Activated T-cell treated with anti-CD3 and anti-CD28 coated beads for 48 hours (primary cell): ENCODE measurements at regions not wholly inside any gene's neighbourhood (a gene's known extent, or its start where the extent isn't known, plus 50 kb on each side); places are given as distances from the start of the nearest gene placed in this dataset.

Source experiments
- DNase-seq: peaks from one replicate; pipeline ENCODE4 v3.0.0-alpha.2; 2020; ENCODE audit warnings: low read depth

GRCh38 chr4:180120068-180120467, 2123.1 kb upstream of the TENM3 start:
- DNase-seq: no peak

- DNase-seq: no peak
Measured at GRCh38 chr4:180134091-180134866, 2108.9 kb upstream of the TENM3 start.

GRCh38 chr4:180141734-180142133, 2101.5 kb upstream of the TENM3 start:
- no peak for DNase-seq

GRCh38 chr4:180148737-180149136, 2094.5 kb upstream of the TENM3 start:
- DNase-seq: no peak

- no peak for DNase-seq
Measured at GRCh38 chr4:180150818-180151217, 2092.4 kb upstream of the TENM3 start.

- DNase-seq: no peak
Measured at GRCh38 chr4:180152831-180153230, 2090.4 kb upstream of the TENM3 start.

- no peak for DNase-seq
Measured at GRCh38 chr4:180153587-180153986, 2089.6 kb upstream of the TENM3 start.

GRCh38 chr4:180156684-180157083, 2086.5 kb upstream of the TENM3 start:
- DNase-seq: no peak

- DNase-seq: no peak
Measured at GRCh38 chr4:180160195-180160983, 2082.8 kb upstream of the TENM3 start.

GRCh38 chr4:180164799-180165198, 2078.4 kb upstream of the TENM3 start:
- no peak for DNase-seq

GRCh38 chr4:180169394-180169793, 2073.8 kb upstream of the TENM3 start:
- no peak for DNase-seq

GRCh38 chr4:180169966-180170365, 2073.2 kb upstream of the TENM3 start:
- no peak for DNase-seq

- no peak for DNase-seq
Measured at GRCh38 chr4:180179146-180179545, 2064.1 kb upstream of the TENM3 start.

GRCh38 chr4:180189666-180190065, 2053.5 kb upstream of the TENM3 start:
- no peak for DNase-seq

GRCh38 chr4:180190382-180190781, 2052.8 kb upstream of the TENM3 start:
- DNase-seq: no peak

GRCh38 chr4:180197471-180197870, 2045.7 kb upstream of the TENM3 start:
- DNase-seq: no peak

- no peak for DNase-seq
Measured at GRCh38 chr4:180203349-180203748, 2039.9 kb upstream of the TENM3 start.

- DNase-seq: no peak
Measured at GRCh38 chr4:180205276-180205675, 2037.9 kb upstream of the TENM3 start.

GRCh38 chr4:180207921-180208320, 2035.3 kb upstream of the TENM3 start:
- DNase-seq: no peak

- DNase-seq: no peak
Measured at GRCh38 chr4:180217070-180217469, 2026.1 kb upstream of the TENM3 start.

- no peak for DNase-seq
Measured at GRCh38 chr4:180219080-180219479, 2024.1 kb upstream of the TENM3 start.

- no peak for DNase-seq
Measured at GRCh38 chr4:180225977-180226376, 2017.2 kb upstream of the TENM3 start.

- DNase-seq: no peak
Measured at GRCh38 chr4:180234730-180235129, 2008.5 kb upstream of the TENM3 start.
